ENCODE measurements at regions not wholly inside any gene's neighbourhood (a gene's known extent, or its start where the extent isn't known, plus 50 kb on each side); places are given as distances from the start of the nearest gene placed in this dataset.

DNA sequence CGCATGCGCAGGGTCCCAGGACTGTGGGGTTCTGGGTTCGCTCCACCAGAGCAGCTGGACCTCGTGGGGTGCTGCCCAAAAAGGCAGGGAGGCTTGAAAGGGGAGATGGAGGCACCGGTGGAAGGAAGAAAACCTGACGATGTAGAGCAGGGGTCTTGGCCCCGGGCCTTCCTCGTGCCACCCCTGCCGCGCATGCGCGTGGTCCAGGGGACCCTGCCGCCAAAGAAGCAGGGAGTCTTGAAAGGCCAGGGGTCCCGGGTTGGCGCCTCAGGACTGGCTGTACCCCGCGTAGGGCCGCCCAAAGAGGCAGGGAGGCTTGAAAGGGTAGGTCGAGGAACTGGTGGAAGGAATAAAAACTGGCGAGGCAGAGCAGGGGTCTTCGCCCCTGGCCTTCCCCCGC lies 321.0 kb downstream of the ALG10 start:
- TF ChIP-seq CTCF (IDR thresholded peaks at IDR 0.05; ENCODE audit: low read depth, low read length, missing input control), result no peak
- TF ChIP-seq SP1 (IDR thresholded peaks at IDR 0.05), result no peak
- no peak for TF ChIP-seq MAX (IDR thresholded peaks at IDR 0.05)
- TF ChIP-seq RAD21 (IDR thresholded peaks at IDR 0.05), result no peak
- no peak for TF ChIP-seq GABPA (IDR thresholded peaks at IDR 0.05 in 1 of 2, conservative IDR thresholded peaks at IDR 0.05 in 1 of 2)
- TF ChIP-seq, protein P1, sequence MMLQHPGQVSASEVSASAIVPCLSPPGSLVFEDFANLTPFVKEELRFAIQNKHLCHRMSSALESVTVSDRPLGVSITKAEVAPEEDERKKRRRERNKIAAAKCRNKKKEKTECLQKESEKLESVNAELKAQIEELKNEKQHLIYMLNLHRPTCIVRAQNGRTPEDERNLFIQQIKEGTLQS (IDR thresholded peaks at IDR 0.05), result no peak
